A673 (cell line): ENCODE measurements at regions not wholly inside any gene's neighbourhood (a gene's known extent, or its start where the extent isn't known, plus 50 kb on each side); places are given as distances from the start of the nearest gene placed in this dataset.

Experiments
- CTCF ChIP-seq: fragments of 300-800, 200-600 bp; sonication (generic); conservative IDR thresholded peaks from 2 replicates; pipeline ENCODE4 v1.5.1; 2017; ENCODE audit warnings: low read depth, mild to moderate bottlenecking, antibody characterized with exemption, low read length, moderate library complexity, mixed read lengths
- EZH2 ChIP-seq: fragments of 200-600 bp; sonication (generic); IDR thresholded peaks from 2 replicates; pipeline ENCODE4 v1.6.1; 2017; ENCODE audit warnings: borderline replicate concordance, low read depth, mild to moderate bottlenecking, mixed read lengths, antibody characterized with exemption, low read length; ENCODE audit not compliant: poor library complexity, severe bottlenecking

DNA sequence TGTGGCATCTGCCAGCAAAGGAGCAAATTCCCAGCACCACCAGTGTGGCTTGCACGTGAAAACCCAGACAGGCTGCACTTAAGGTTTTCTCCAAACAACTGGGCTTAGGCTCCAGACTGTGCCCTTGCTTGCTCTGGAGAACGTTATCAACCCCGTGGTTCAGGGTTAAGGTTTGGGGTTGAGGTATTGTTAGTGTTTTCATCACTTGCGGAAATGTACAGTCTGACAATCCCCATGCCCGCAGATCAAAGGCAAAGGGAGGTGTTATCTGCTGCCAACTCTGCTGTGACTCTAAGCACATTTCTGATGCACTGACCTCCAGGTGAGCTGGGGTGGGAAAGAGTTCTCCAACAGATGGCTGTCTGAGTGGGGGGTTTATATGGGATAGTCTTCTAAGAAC is 253.5 kb upstream of the NT5C1B start:
- TF ChIP-seq CTCF (no peak), EZH2 (no peak)
